Neural cell (in vitro differentiated cells): ENCODE measurements at regions not wholly inside any gene's neighbourhood (a gene's known extent, or its start where the extent isn't known, plus 50 kb on each side); places are given as distances from the start of the nearest gene placed in this dataset.

Experiments used
- H2AFZ ChIP-seq: fragments of 200-600, 300-800 bp; sonication (generic), shearing (Covaris generic); 2 replicates; pipeline ENCODE4 v1.6.0; 2014; ENCODE audit warnings: low read depth, mild to moderate bottlenecking, antibody characterized with exemption, low read length, moderate library complexity
- H3F3A ChIP-seq: fragments of 200-600 bp; shearing (Covaris generic); 2 replicates; pipeline ENCODE4 v1.6.1; 2016; ENCODE audit warnings: mild to moderate bottlenecking, moderate library complexity, mixed read lengths, antibody characterized with exemption, low read length; ENCODE audit not compliant: insufficient read depth, poor library complexity, severe bottlenecking
- H3K27ac ChIP-seq: fragments of 200-600, 300-800 bp; sonication (generic), shearing (Covaris generic); 2 replicates; pipeline ENCODE4 v1.5.1; 2014; ENCODE audit warnings: mild to moderate bottlenecking, low read length, moderate library complexity
- H3K27me3 ChIP-seq: fragments of 300-800, 200-600 bp; sonication (generic), shearing (Covaris generic); 2 replicates; pipeline ENCODE4 v1.6.0; 2014; ENCODE audit warnings: mild to moderate bottlenecking, low read depth, low read length, moderate library complexity; ENCODE audit not compliant: insufficient read depth
- H3K36me3 ChIP-seq: fragments of 300-800, 200-600 bp; sonication (generic), shearing (Covaris generic); 2 replicates; pipeline ENCODE4 v1.5.1; 2014; ENCODE audit warnings: mild to moderate bottlenecking, antibody characterized with exemption, low read length, moderate library complexity; ENCODE audit not compliant: insufficient read depth
- H3K4me2 ChIP-seq: fragments of 300-800, 200-600 bp; sonication (generic), shearing (Covaris generic); 2 replicates; pipeline ENCODE4 v1.6.0; 2014; ENCODE audit warnings: mild to moderate bottlenecking, low read length
- H3K4me3 ChIP-seq: fragments of 300-800, 200-600 bp; sonication (generic), shearing (Covaris generic); 2 replicates; pipeline ENCODE4 v1.5.1; 2014; ENCODE audit warnings: mild to moderate bottlenecking, low read length, moderate library complexity
- H3K79me2 ChIP-seq: fragments of 200-600 bp; shearing (Covaris generic); replicated peaks from 2 replicates; pipeline ENCODE4 v1.6.0; 2014; ENCODE audit warnings: mild to moderate bottlenecking, low read length, moderate library complexity; ENCODE audit not compliant: insufficient read depth
- H3K9ac ChIP-seq: fragments of 300-800, 200-600 bp; sonication (generic), shearing (Covaris generic); 2 replicates; pipeline ENCODE4 v1.6.1; 2016; ENCODE audit warnings: mild to moderate bottlenecking, low read length, mixed read lengths
- H3K9me2 ChIP-seq: fragments of 200-600 bp; shearing (Covaris generic); 2 replicates; pipeline ENCODE4 v1.6.1; 2016; ENCODE audit warnings: mild to moderate bottlenecking, low read length, mixed read lengths; ENCODE audit not compliant: insufficient read depth
- H3K9me3 ChIP-seq: fragments of 200-600, 300-800 bp; sonication (generic), shearing (Covaris generic); 2 replicates; pipeline ENCODE4 v1.6.1; 2016; ENCODE audit warnings: mild to moderate bottlenecking, mixed run types, low read length, moderate library complexity, mixed read lengths
- H4K20me1 ChIP-seq: fragments of 200-600 bp; shearing (Covaris generic); 2 replicates; pipeline ENCODE4 v1.6.1; 2016; ENCODE audit warnings: mild to moderate bottlenecking, mixed run types; ENCODE audit not compliant: insufficient read depth
- CTCF ChIP-seq: fragments of 450-650 bp; IDR thresholded peaks from 2 replicates; pipeline ENCODE4 v1.5.1; 2014; ENCODE audit warnings: antibody characterized with exemption, mild to moderate bottlenecking, moderate library complexity; ENCODE audit not compliant: poor library complexity, severe bottlenecking
- EP300 ChIP-seq: fragments of 450-650 bp; conservative IDR thresholded peaks from 2 replicates; pipeline ENCODE4 v1.6.1; 2014; ENCODE audit warnings: antibody characterized with exemption, mild to moderate bottlenecking, moderate library complexity; ENCODE audit not compliant: poor library complexity, severe bottlenecking
- EZH2 ChIP-seq: fragments of 200-600, 300-800 bp; shearing (Covaris generic), sonication (generic); IDR thresholded peaks from 2 replicates; pipeline ENCODE4 v1.6.1; 2014; ENCODE audit warnings: antibody characterized with exemption, low read length, borderline replicate concordance, mild to moderate bottlenecking; ENCODE audit not compliant: insufficient read depth, poor library complexity, severe bottlenecking
- MXI1 ChIP-seq: fragments of 450-650 bp; conservative IDR thresholded peaks from 2 replicates; pipeline ENCODE4 v1.6.1; 2014; ENCODE audit warnings: antibody characterized with exemption, mild to moderate bottlenecking; ENCODE audit not compliant: poor library complexity, severe bottlenecking
- POLR2AphosphoS5 ChIP-seq: IDR thresholded peaks from 2 replicates; pipeline ENCODE4 v1.6.1; 2012
- RAD21 ChIP-seq: fragments of 450-650 bp; conservative IDR thresholded peaks from 2 replicates; pipeline ENCODE4 v1.6.1; 2014; ENCODE audit warnings: antibody characterized with exemption, mild to moderate bottlenecking, moderate library complexity
- REST ChIP-seq: IDR thresholded peaks from 2 replicates; pipeline ENCODE4 v1.6.1; 2012; ENCODE audit warnings: borderline replicate concordance
- SMC3 ChIP-seq: fragments of 450-650 bp; conservative IDR thresholded peaks from 2 replicates; pipeline ENCODE4 v1.6.1; 2014; ENCODE audit warnings: antibody characterized with exemption, mild to moderate bottlenecking, moderate library complexity; ENCODE audit not compliant: poor library complexity
- TAF1 ChIP-seq: IDR thresholded peaks from 2 replicates; pipeline ENCODE4 v1.6.1; 2012; ENCODE audit warnings: low read depth

- H3K9me2 ChIP-seq = no peaks in the 10 kb centered on the region
- TF ChIP-seq RAD21 (no peak), CTCF (no peak), SMC3 (no peak), EP300 (no peak), EZH2 (no peak), MXI1 (no peak), TAF1 (no peak), POLR2AphosphoS5 (no peak), REST (no peak)
- H3F3A ChIP-seq = no peaks in the 10 kb centered on the region
- H3K4me3 ChIP-seq = no peak overlapping the region
- H4K20me1 ChIP-seq = no peaks in the 10 kb centered on the region
- no peak overlapping the region for H3K4me2 ChIP-seq
- no peaks in the 10 kb centered on the region for H3K9me3 ChIP-seq
- no peak overlapping the region for H2AFZ ChIP-seq
- no peaks in the 10 kb centered on the region for H3K36me3 ChIP-seq
- H3K79me2 ChIP-seq = no peaks in the 10 kb centered on the region
- no peaks in the 10 kb centered on the region for H3K27me3 ChIP-seq
- H3K9ac ChIP-seq = no peak overlapping the region
- H3K27ac ChIP-seq = no peak overlapping the region
Observed at GRCh38 chr14:103259184-103259583, 74.9 kb upstream of the EIF5 start.

- H3K4me2 ChIP-seq = no peak overlapping the region
- no peak overlapping the region for H2AFZ ChIP-seq
- no peak overlapping the region for H3K9ac ChIP-seq
- no peaks in the 10 kb centered on the region for H3K9me3 ChIP-seq
- H3K27ac ChIP-seq = no peak overlapping the region
- H4K20me1 ChIP-seq = no peaks in the 10 kb centered on the region
- H3F3A ChIP-seq = no peaks in the 10 kb centered on the region
- no peak overlapping the region for H3K4me3 ChIP-seq
- H3K36me3 ChIP-seq = no peaks in the 10 kb centered on the region
- TF ChIP-seq REST (no peak), EZH2 (no peak), CTCF (no peak), EP300 (no peak), RAD21 (no peak), MXI1 (no peak), POLR2AphosphoS5 (no peak), TAF1 (no peak), SMC3 (no peak)
- no peaks in the 10 kb centered on the region for H3K9me2 ChIP-seq
- H3K79me2 ChIP-seq = no peaks in the 10 kb centered on the region
- no peaks in the 10 kb centered on the region for H3K27me3 ChIP-seq
Observed at GRCh38 chr14:103259801-103260628, 74.0 kb upstream of the EIF5 start.
